Panc1 (cell line): ENCODE measurements at regions not wholly inside any gene's neighbourhood (a gene's known extent, or its start where the extent isn't known, plus 50 kb on each side); places are given as distances from the start of the nearest gene placed in this dataset.

Source experiments
- ATAC-seq: fragments of 200-7000 bp; cut with Tn5 transposase; 2 replicates; pipeline ENCODE4 v1.9.1; 2020; ENCODE audit warnings: mild to moderate bottlenecking, moderate library complexity
- BruUV-seq: library from RNA; stranded (reverse); fragments of 400-500 nt; replicated peaks from 2 replicates; lab custom pipeline; 2021; lab: Mats Ljungman, UMichigan
- CTCF ChIA-PET: fragments of 300-600 bp; sonication (Branson Sonifier 250); formaldehyde crosslinking; loops from one replicate; lab custom pipeline; 2022; ENCODE audit warnings: antibody characterized with exemption; lab: Charles Lee
- POLR2A ChIA-PET: fragments of 300-600 bp; sonication (Branson Sonifier 250); formaldehyde crosslinking; loops from one replicate; lab custom pipeline; 2022; ENCODE audit warnings: antibody characterized with exemption; lab: Charles Lee
- DNase-seq: peaks from one replicate; pipeline ENCODE4 v3.0.0-alpha.2; 2010; ENCODE audit warnings: low read depth, low spot score
- H3K27ac ChIP-seq: 2 replicates; pipeline ENCODE4 v1.5.1; 2011; ENCODE audit warnings: mild to moderate bottlenecking, low read length, inconsistent platforms
- H3K27me3 ChIP-seq: fragments of 200-500 bp; sonication (Bioruptor generic); 2 replicates; pipeline ENCODE4 v1.6.0; 2014; ENCODE audit warnings: low read length, inconsistent platforms; ENCODE audit not compliant: control insufficient read depth, insufficient read depth
- H3K36me3 ChIP-seq: fragments of 200-500 bp; sonication (Bioruptor generic); 2 replicates; pipeline ENCODE4 v1.5.1; 2014; ENCODE audit warnings: inconsistent platforms, mild to moderate bottlenecking, low read length, moderate library complexity; ENCODE audit not compliant: control insufficient read depth, insufficient read depth
- H3K4me1 ChIP-seq: 2 replicates; pipeline ENCODE4 v1.5.1; 2011; ENCODE audit warnings: inconsistent platforms, mild to moderate bottlenecking, low read length, moderate library complexity; ENCODE audit not compliant: control insufficient read depth, insufficient read depth
- H3K4me3 ChIP-seq, 2 experiments: 2 replicates each; pipeline ENCODE4 v1.5.1; 2011 to 2012; ENCODE audit warnings: low read depth in 2 of 2, low read length in 2 of 2, mild to moderate bottlenecking in 2 of 2, inconsistent platforms in 1 of 2, moderate library complexity in 1 of 2
- H3K9me3 ChIP-seq: fragments of 200-500 bp; sonication (Bioruptor generic); 2 replicates; pipeline ENCODE4 v1.5.1; 2014; ENCODE audit warnings: low read depth, mild to moderate bottlenecking, inconsistent platforms, low read length, moderate library complexity; ENCODE audit not compliant: control insufficient read depth, insufficient read depth
- CTCF ChIP-seq: fragments of 450-650 bp; IDR thresholded peaks from 2 replicates; pipeline ENCODE4 v1.5.1; 2017; ENCODE audit warnings: mild to moderate bottlenecking
- POLR2AphosphoS5 ChIP-seq: IDR thresholded peaks from 2 replicates; pipeline ENCODE4 v1.6.1; 2012; ENCODE audit warnings: mild to moderate bottlenecking, low read depth, low read length, moderate library complexity
- REST ChIP-seq, 2 experiments: IDR thresholded peaks; 2 replicates each; pipeline ENCODE4 v1.6.1; 2011 to 2012; ENCODE audit warnings: low read depth in 2 of 2, control low read depth in 1 of 2, low read length in 1 of 2, mild to moderate bottlenecking in 1 of 2, moderate library complexity in 1 of 2; ENCODE audit not compliant: insufficient read depth in 1 of 2
- SIN3A ChIP-seq: IDR thresholded peaks from 2 replicates; pipeline ENCODE4 v1.6.1; 2012; ENCODE audit warnings: low read depth, mild to moderate bottlenecking, low read length, moderate library complexity, borderline replicate concordance; ENCODE audit not compliant: insufficient read depth
- TCF7L2 ChIP-seq: IDR thresholded peaks from 2 replicates; pipeline ENCODE4 v1.6.1; 2011; ENCODE audit warnings: mild to moderate bottlenecking, low read depth, low read length, inconsistent platforms
- in situ Hi-C: cut with HindIII; loops from 2 replicates; pipeline ENCODE4 v1.10.0; 2016; ENCODE audit warnings: low sequenced_read_pairs, low pct_unique_long_range_greater_than_20kb
- intact Hi-C: fragments of 100-400 bp; cut with micrococcal nuclease; formaldehyde crosslinking; loops from one replicate; pipeline ENCODE4 v1.10.0; 2022; ENCODE audit not compliant: unreplicated experiment

DNA sequence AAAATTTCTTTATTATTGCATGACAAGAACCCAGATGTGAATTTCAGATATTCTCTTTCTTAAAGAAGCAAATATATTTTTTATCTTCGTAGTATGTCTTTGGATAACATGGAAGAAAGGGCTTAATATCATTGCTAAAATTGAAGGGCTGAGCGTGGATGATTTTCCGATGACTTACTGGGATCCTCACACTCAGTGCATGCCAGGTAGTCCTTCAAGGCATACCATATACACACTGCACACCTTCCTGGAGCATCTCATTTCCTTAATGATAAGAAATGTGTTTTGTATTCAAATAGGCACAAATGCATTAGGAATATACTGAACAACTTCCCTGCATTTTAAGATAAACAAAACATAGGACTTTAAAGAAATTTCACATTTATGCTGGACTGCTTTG, 193.9 kb upstream of the MAP3K7 start:
- intact Hi-C loops, result no loop called here
- no peaks in the 10 kb centered on the region for H3K4me1 ChIP-seq
- ChIA-PET POLR2A (no interaction called here), CTCF (no interaction called here)
- 0 out of 2 replicates have a peak, but pooled peaks cover 4% of the 10 kb centered on the region for H3K27me3 ChIP-seq
- no TSS peak for BruUV-seq
- H3K4me3 ChIP-seq, result no peak overlapping the region
- no peak for TF ChIP-seq SIN3A
- H3K36me3 ChIP-seq, result no peaks in the 10 kb centered on the region
- in situ Hi-C loops, result no loop called here
- ATAC-seq, result no peak
- H3K27ac ChIP-seq, result no peak overlapping the region
- no peaks in the 10 kb centered on the region for H3K9me3 ChIP-seq
- DNase-seq, result no peak

DNA sequence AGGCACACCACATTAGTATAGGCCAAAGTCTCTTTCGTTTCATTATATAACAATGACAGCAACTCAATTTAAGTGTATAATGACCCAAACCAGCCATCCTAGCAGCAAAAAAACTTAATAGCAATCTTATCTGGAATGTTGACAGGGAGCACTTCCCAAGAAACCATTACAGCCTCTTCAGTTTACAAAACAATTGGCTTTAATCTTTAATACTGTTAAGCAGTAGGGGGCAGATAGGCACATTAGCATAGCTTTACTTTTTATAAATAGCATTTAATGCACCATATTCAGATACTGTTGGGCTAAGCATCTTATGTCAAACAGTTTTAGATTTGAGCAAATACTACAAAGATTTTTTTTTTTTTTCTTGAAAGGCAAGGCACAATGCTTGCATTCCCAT, 193.3 kb upstream of the MAP3K7 start:
- DNase-seq (no peak), ATAC-seq (no peak)
- ChIA-PET POLR2A (no interaction called here), CTCF (no interaction called here)
- H3K9me3 ChIP-seq, result no peaks in the 10 kb centered on the region
- H3K4me3 ChIP-seq, result no peak overlapping the region
- no TSS peak for BruUV-seq
- no peaks in the 10 kb centered on the region for H3K36me3 ChIP-seq
- intact Hi-C loops (no loop called here), in situ Hi-C loops (no loop called here)
- no peak overlapping the region for H3K27ac ChIP-seq
- 0 out of 2 replicates have a peak, but pooled peaks cover 4% of the 10 kb centered on the region for H3K27me3 ChIP-seq
- no peaks in the 10 kb centered on the region for H3K4me1 ChIP-seq
- TF ChIP-seq SIN3A (no peak), TCF7L2 (no peak)

GRCh38 chr6:90778417-90779203, 191.7 kb upstream of the MAP3K7 start:
- H3K27me3 ChIP-seq, result 0 out of 2 replicates have a peak, but pooled peaks cover 4% of the 10 kb centered on the region
- no peak for TF ChIP-seq REST (IDR thresholded peaks at IDR 0.05; ENCODE audit: insufficient read depth in 1 of 2, low read depth in 2 of 2, low read length in 1 of 2)
- no peak for TF ChIP-seq SIN3A
- TF ChIP-seq CTCF, result no peak
- TF ChIP-seq TCF7L2, result no peak
- TF ChIP-seq POLR2AphosphoS5, result no peak
- H3K4me1 ChIP-seq, result no peaks in the 10 kb centered on the region
- intact Hi-C loops (no loop called here), in situ Hi-C loops (no loop called here)
- no peak overlapping the region for H3K4me3 ChIP-seq
- CTCF ChIA-PET, result no interaction called here
- ATAC-seq (no peak), DNase-seq (no peak)
- H3K27ac ChIP-seq, result no peak overlapping the region
- POLR2A ChIA-PET, result no interaction called here
- H3K9me3 ChIP-seq, result no peaks in the 10 kb centered on the region
- no peaks in the 10 kb centered on the region for H3K36me3 ChIP-seq
- no TSS peak for BruUV-seq
